Kidney (tissue), 13 donors: ENCODE measurements at regions not wholly inside any gene's neighbourhood (a gene's known extent, or its start where the extent isn't known, plus 50 kb on each side); places are given as distances from the start of the nearest gene placed in this dataset.

ENCODE experiments used
- DNase-seq, 5 donors: peaks; one replicate each; pipeline ENCODE4 v3.0.0-alpha.2; 2013 to 2020
- FAIRE-seq: peaks from 2 replicates; lab custom pipeline; 2012; peaks lifted over from hg19 to GRCh38; lab: Jason Lieb, UNC
- H3K27ac ChIP-seq, 2 donors: one replicate each; pipeline ENCODE4 v1.7.0; 2013; ENCODE audit warnings: low read depth in 2 of 2, low read length in 2 of 2, inconsistent platforms in 1 of 2
- H3K27me3 ChIP-seq: one replicate; pipeline ENCODE4 v1.7.1; 2013; ENCODE audit warnings: low read length, inconsistent platforms; ENCODE audit not compliant: control insufficient read depth, insufficient read depth
- H3K36me3 ChIP-seq, 3 donors: one replicate each; pipeline versions ENCODE4 v1.7.0 to v1.7.1; 2013; ENCODE audit warnings: low read length in 3 of 3, control low read depth in 1 of 3, inconsistent platforms in 1 of 3; ENCODE audit not compliant: insufficient read depth in 3 of 3, control insufficient read depth in 2 of 3
- H3K4me1 ChIP-seq, 3 donors: one replicate each; pipeline versions ENCODE4 v1.7.0 to v1.7.1; 2013; ENCODE audit warnings: low read length in 3 of 3, inconsistent platforms in 1 of 3, low read depth in 1 of 3; ENCODE audit not compliant: control insufficient read depth in 2 of 3, insufficient read depth in 2 of 3
- H3K4me3 ChIP-seq, 3 donors: one replicate each; pipeline versions ENCODE4 v1.7.0 to v1.8.1; 2013; ENCODE audit warnings: low read length in 3 of 3, control low read depth in 1 of 3, inconsistent platforms in 1 of 3
- H3K9ac ChIP-seq, 3 donors: one replicate each; pipeline versions ENCODE4 v1.7.0 to v1.7.1; 2013; ENCODE audit warnings: low read length in 3 of 3, control low read depth in 1 of 3, inconsistent platforms in 1 of 3
- H3K9me3 ChIP-seq, 3 donors: one replicate each; pipeline versions ENCODE4 v1.7.0 to v1.7.1; 2013; ENCODE audit warnings: low read length in 3 of 3, control low read depth in 1 of 3, inconsistent platforms in 1 of 3; ENCODE audit not compliant: control insufficient read depth in 2 of 3, insufficient read depth in 1 of 3
- intact Hi-C: fragments of 100-400 bp; cut with DNase I; formaldehyde crosslinking; loops from one replicate; pipeline ENCODE4 v1.11.1; 2022
- TF ChIP-seq, protein P1 (sequence below): IDR thresholded peaks from 3 replicates; pipeline ENCODE4 v1.5.1; 2012; ENCODE audit warnings: mild to moderate bottlenecking, moderate library complexity, borderline replicate concordance; ENCODE audit not compliant: insufficient read depth; ENCODE audit errors: extremely low read depth
- donor health status: control.
- donor health status: control.
- donor health status: control.
- donor health status: control.
- donor health status: control.
- donor health status: DM: yes; HTN: yes; CAD: no.
- donor health status: Normal renal cell carcinoma (clear cell type).

DNA sequence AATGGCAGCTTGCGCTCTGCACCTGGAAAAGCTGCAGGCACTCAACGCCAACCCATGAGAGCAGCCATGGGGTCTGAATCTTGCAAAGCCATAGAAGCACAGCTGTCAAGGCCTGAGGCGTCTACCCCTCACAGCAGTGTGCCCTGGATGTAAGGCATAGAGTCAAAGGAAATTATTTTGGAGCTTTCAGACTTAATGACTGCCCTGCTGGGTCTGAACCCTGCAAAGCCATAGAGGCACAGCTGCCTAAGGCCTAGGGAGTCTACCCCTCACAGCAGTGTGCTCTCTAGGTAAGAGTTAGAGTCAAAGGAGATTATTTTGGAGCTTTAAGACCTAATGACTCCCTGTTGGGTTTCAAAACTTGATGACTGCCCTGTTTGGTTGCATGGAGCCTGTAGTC lies 706.9 kb upstream of the VSTM2A start:
- Histone ChIP-seq H3K9ac (no peak overlapping the region), H3K4me1 (no peaks in the 10 kb centered on the region), H3K36me3 (no peaks in the 10 kb centered on the region), H3K9me3 (peaks cover 0 to 10% (median 0%) of the 10 kb centered on the region in 3 donors), H3K27me3 (no peaks in the 10 kb centered on the region), H3K27ac (no peak overlapping the region), H3K4me3 (no peak overlapping the region)
- no peak for DNase-seq
- no peak for FAIRE-seq
- intact Hi-C loops: no loop called here
- TF ChIP-seq, protein P1, sequence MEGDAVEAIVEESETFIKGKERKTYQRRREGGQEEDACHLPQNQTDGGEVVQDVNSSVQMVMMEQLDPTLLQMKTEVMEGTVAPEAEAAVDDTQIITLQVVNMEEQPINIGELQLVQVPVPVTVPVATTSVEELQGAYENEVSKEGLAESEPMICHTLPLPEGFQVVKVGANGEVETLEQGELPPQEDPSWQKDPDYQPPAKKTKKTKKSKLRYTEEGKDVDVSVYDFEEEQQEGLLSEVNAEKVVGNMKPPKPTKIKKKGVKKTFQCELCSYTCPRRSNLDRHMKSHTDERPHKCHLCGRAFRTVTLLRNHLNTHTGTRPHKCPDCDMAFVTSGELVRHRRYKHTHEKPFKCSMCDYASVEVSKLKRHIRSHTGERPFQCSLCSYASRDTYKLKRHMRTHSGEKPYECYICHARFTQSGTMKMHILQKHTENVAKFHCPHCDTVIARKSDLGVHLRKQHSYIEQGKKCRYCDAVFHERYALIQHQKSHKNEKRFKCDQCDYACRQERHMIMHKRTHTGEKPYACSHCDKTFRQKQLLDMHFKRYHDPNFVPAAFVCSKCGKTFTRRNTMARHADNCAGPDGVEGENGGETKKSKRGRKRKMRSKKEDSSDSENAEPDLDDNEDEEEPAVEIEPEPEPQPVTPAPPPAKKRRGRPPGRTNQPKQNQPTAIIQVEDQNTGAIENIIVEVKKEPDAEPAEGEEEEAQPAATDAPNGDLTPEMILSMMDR: no peak

DNA sequence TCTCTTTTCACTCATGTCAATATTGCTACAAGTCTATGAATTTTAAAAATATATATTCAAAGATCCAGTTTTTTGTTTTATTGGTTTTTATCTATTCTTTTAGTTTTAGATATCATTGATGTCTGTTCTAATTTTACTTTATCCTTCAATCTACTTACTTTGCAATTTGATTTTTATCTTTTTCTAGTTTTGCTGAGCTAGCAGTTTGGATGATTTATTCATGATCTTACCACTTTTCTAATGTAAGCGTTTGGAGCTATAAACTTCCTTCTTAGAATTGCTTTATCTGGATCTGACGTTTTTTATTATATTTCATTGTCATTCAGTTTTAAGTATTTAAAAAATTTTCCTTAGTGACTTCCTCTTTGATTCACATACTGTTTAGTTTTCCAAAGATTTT lies 664.5 kb upstream of the VSTM2A start:
- intact Hi-C loops: no loop called here
- Histone ChIP-seq H3K4me1 (no peaks in the 10 kb centered on the region), H3K36me3 (no peaks in the 10 kb centered on the region), H3K9ac (no peak overlapping the region), H3K27me3 (no peaks in the 10 kb centered on the region), H3K9me3 (no peaks in the 10 kb centered on the region), H3K4me3 (no peak overlapping the region), H3K27ac (no peak overlapping the region)
- FAIRE-seq (no peak), DNase-seq (no peak)
- TF ChIP-seq, protein P1: no peak

DNA sequence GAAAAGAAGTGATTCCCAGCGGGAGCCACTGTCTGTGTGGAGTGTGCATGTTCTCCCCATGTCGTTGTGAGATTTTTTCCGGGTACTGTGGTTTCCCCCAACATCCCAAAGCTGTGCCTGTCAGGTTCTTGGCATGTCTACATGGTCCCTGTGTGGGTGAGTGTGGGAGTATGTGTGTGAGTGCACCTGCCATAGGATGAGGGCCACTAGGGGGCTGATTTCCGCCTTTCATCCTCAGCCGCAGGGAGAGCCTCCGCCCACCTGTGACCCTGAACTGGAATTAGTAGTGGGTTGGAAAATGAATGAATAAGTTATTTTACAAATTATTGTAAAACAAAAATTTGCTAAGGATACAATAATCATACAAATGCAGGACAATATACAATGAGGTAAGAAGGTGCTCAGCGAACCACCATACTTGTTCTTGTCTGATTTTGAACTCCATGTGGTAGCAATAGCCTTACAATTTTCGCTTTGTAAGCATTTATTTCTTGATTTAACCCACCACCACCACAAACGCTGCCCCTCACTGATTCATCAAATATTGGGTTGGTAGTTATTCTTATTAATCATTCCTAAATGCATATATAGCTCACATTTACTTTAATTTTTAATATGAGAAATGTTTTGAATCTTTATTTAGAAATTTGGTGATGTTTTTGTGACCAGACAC lies 641.2 kb upstream of the VSTM2A start:
- Histone ChIP-seq H3K4me1 (no peaks in the 10 kb centered on the region), H3K4me3 (no peak overlapping the region), H3K9me3 (no peaks in the 10 kb centered on the region), H3K27me3 (no peaks in the 10 kb centered on the region), H3K27ac (no peak overlapping the region), H3K9ac (no peak overlapping the region), H3K36me3 (no peaks in the 10 kb centered on the region)
- TF ChIP-seq, protein P1: no peak
- FAIRE-seq (no peak), DNase-seq (no peak)
- intact Hi-C loops: no loop called here

DNA sequence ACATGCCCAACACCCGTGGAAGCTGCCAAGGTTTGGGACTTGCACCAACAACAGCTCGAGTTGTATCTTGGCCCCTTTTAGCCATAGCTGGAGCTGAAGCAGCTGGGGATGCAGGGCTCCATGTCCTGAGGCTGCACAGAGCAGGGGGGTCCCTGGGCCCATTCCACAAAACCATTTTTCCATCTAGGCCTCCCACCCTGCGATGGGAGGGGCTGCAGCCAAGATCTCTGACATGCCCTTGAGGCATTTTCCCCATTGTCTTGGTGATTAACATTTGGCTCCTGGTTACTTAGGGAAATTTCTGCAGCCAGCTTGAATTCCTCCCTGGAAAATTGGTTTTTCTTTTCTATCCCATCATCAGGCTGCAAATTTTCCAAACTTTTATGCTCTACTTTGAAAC lies 637.8 kb upstream of the VSTM2A start:
- TF ChIP-seq, protein P1: no peak
- no peaks in the 10 kb centered on the region for H3K4me1 ChIP-seq
- no peak overlapping the region for H3K27ac ChIP-seq
- H3K9ac ChIP-seq: no peak overlapping the region
- DNase-seq (no peak), FAIRE-seq (no peak)
- intact Hi-C loops: no loop called here
- no peaks in the 10 kb centered on the region for H3K27me3 ChIP-seq
- H3K36me3 ChIP-seq: no peaks in the 10 kb centered on the region
- no peak overlapping the region for H3K4me3 ChIP-seq
- H3K9me3 ChIP-seq: peaks cover 0 to 4% (median 0%) of the 10 kb centered on the region in 3 donors
